ENCODE measurements at regions not wholly inside any gene's neighbourhood (a gene's known extent, or its start where the extent isn't known, plus 50 kb on each side); places are given as distances from the start of the nearest gene placed in this dataset.

DNA sequence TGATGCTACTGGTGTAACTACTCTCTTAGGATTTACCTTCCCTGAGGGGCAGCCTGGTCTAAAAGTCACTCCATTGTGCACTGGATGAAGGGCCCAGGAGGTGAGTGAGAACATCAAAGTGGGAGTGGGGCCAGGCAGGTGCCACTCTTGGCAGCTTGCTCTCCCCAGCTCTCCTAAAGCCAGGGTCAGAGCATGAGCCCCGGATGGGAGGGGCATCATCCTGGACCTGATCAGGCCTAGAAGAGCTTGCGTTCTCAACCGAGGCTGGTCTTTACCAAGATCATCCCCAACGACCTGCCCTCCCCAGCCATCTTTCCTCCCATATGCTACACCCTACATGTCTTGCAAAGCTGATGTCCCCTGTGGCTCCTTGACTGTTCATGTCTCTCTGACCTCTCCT is 87.1 kb downstream of the AIPL1 start:
- no peak overlapping the region for H3K27ac ChIP-seq (ENCODE audit: low read depth, low read length)
- no peaks in the 10 kb centered on the region for H3K4me1 ChIP-seq (ENCODE audit: control insufficient read depth, insufficient read depth, low read length)
- H3K9me3 ChIP-seq (ENCODE audit: control insufficient read depth, insufficient read depth, low read length), result no peaks in the 10 kb centered on the region
- no peak overlapping the region for H3K9ac ChIP-seq (ENCODE audit: low read depth, low read length)
- H3K4me3 ChIP-seq (ENCODE audit: low read depth, low read length), result no peak overlapping the region
- no peaks in the 10 kb centered on the region for H3K36me3 ChIP-seq (ENCODE audit: control insufficient read depth, insufficient read depth, low read length)
- H3K27me3 ChIP-seq (ENCODE audit: control insufficient read depth, insufficient read depth, low read length), result 0 out of 2 replicates have a peak, but pooled peaks cover 2% of the 10 kb centered on the region

- Histone ChIP-seq H3K27ac (ENCODE audit: low read depth, low read length) (no peak overlapping the region), H3K4me3 (ENCODE audit: low read depth, low read length) (no peak overlapping the region), H3K9ac (ENCODE audit: low read depth, low read length) (no peak overlapping the region), H3K4me1 (ENCODE audit: control insufficient read depth, insufficient read depth, low read length) (no peaks in the 10 kb centered on the region), H3K9me3 (ENCODE audit: control insufficient read depth, insufficient read depth, low read length) (no peaks in the 10 kb centered on the region), H3K27me3 (ENCODE audit: control insufficient read depth, insufficient read depth, low read length) (0 out of 2 replicates have a peak, but pooled peaks cover 2% of the 10 kb centered on the region), H3K36me3 (ENCODE audit: control insufficient read depth, insufficient read depth, low read length) (no peaks in the 10 kb centered on the region)
Measured at GRCh38 chr17:6346986-6347385, 87.9 kb downstream of the AIPL1 start.

DNA sequence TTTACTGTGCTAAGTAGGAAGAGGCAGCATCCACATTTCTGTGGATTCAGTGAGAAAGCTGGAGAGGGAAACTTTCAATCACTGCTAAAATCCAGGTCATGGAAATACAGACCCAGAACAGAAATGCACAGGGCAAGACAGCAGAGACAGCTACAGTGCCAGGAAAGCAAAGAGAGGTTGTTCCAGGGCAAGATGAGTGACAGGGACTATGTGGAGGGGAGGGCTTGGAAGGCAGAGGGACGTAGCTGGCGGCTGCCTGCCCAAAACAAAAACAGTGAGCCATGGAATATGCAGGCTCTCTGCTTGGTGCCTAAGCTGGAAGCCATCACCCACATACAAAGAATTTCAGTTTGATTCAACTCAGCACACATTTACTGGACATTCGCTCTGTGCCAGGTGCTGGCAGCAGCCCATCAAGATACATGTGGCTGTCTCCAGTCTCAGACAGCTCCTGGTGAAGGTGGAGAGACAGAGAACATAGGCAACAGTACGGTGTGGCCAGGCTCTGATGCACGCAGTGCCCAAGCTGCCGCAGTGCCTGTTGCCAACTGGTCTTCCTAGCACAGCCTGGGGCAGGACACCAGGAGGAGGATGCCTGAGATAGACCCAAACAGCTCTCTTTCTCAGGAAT is 88.7 kb downstream of the AIPL1 start:
- 0 out of 2 replicates have a peak, but pooled peaks cover 2% of the 10 kb centered on the region for H3K27me3 ChIP-seq (ENCODE audit: control insufficient read depth, insufficient read depth, low read length)
- H3K4me1 ChIP-seq (ENCODE audit: control insufficient read depth, insufficient read depth, low read length), result no peaks in the 10 kb centered on the region
- H3K9ac ChIP-seq (ENCODE audit: low read depth, low read length), result no peak overlapping the region
- no peak overlapping the region for H3K27ac ChIP-seq (ENCODE audit: low read depth, low read length)
- H3K4me3 ChIP-seq (ENCODE audit: low read depth, low read length), result no peak overlapping the region
- H3K36me3 ChIP-seq (ENCODE audit: control insufficient read depth, insufficient read depth, low read length), result no peaks in the 10 kb centered on the region
- no peaks in the 10 kb centered on the region for H3K9me3 ChIP-seq (ENCODE audit: control insufficient read depth, insufficient read depth, low read length)

DNA sequence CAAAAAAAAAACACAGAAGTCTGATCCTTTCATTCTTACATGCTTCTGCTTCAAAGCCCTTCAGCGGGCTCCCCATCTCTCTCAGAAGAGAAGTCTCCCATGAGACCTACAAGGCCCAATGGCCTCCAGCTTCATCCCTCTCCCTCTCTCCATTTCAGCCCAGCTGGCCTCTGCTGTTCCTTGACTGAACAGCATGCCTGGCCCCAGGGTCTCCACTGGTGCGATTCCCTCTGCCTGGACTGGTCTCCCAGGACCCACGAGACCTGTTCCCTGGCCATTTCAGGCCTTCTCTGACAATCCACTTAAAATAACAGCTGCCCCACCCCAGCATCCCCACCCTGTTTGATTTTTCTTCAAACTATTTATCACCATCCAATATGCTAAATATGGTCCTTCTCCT is 91.2 kb downstream of the AIPL1 start:
- Histone ChIP-seq H3K27me3 (ENCODE audit: control insufficient read depth, insufficient read depth, low read length) (0 out of 2 replicates have a peak, but pooled peaks cover 2% of the 10 kb centered on the region), H3K9me3 (ENCODE audit: control insufficient read depth, insufficient read depth, low read length) (no peaks in the 10 kb centered on the region), H3K36me3 (ENCODE audit: control insufficient read depth, insufficient read depth, low read length) (no peaks in the 10 kb centered on the region), H3K4me3 (ENCODE audit: low read depth, low read length) (no peak overlapping the region), H3K4me1 (ENCODE audit: control insufficient read depth, insufficient read depth, low read length) (no peaks in the 10 kb centered on the region), H3K9ac (ENCODE audit: low read depth, low read length) (no peak overlapping the region), H3K27ac (ENCODE audit: low read depth, low read length) (no peak overlapping the region)

DNA sequence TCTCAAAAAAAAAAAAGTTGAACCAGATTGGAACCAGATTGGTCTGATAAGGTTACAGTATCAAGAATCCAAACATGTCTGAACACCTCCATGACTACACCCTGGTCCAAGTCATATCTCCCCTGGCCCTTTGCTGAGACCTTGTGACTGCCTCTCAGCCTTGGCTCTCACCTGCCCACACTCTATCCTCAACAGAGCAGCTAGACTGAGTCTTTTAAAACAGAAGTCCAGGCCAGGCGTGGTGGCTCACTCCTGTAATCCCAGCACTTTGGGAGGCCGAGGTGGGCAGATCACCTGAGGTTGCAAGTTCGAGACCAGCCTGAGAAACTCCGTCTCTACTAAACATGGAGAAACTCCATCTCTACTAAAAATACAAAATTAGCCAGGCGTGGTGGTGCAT is 91.7 kb downstream of the AIPL1 start:
- Histone ChIP-seq H3K9me3 (ENCODE audit: control insufficient read depth, insufficient read depth, low read length) (no peaks in the 10 kb centered on the region), H3K4me1 (ENCODE audit: control insufficient read depth, insufficient read depth, low read length) (no peaks in the 10 kb centered on the region), H3K4me3 (ENCODE audit: low read depth, low read length) (no peak overlapping the region), H3K27me3 (ENCODE audit: control insufficient read depth, insufficient read depth, low read length) (0 out of 2 replicates have a peak, but pooled peaks cover 2% of the 10 kb centered on the region), H3K27ac (ENCODE audit: low read depth, low read length) (no peak overlapping the region), H3K9ac (ENCODE audit: low read depth, low read length) (no peak overlapping the region), H3K36me3 (ENCODE audit: control insufficient read depth, insufficient read depth, low read length) (no peaks in the 10 kb centered on the region)

- Histone ChIP-seq H3K36me3 (ENCODE audit: control insufficient read depth, insufficient read depth, low read length) (no peaks in the 10 kb centered on the region), H3K27ac (ENCODE audit: low read depth, low read length) (no peak overlapping the region), H3K4me1 (ENCODE audit: control insufficient read depth, insufficient read depth, low read length) (no peaks in the 10 kb centered on the region), H3K27me3 (ENCODE audit: control insufficient read depth, insufficient read depth, low read length) (0 out of 2 replicates have a peak, but pooled peaks cover 2% of the 10 kb centered on the region), H3K9me3 (ENCODE audit: control insufficient read depth, insufficient read depth, low read length) (no peaks in the 10 kb centered on the region), H3K4me3 (ENCODE audit: low read depth, low read length) (no peak overlapping the region), H3K9ac (ENCODE audit: low read depth, low read length) (no peak overlapping the region)
Measured at GRCh38 chr17:6340708-6341107, 94.2 kb downstream of the AIPL1 start.

- no peak overlapping the region for H3K4me3 ChIP-seq (ENCODE audit: low read depth, low read length)
- H3K9me3 ChIP-seq (ENCODE audit: control insufficient read depth, insufficient read depth, low read length), result no peaks in the 10 kb centered on the region
- H3K27ac ChIP-seq (ENCODE audit: low read depth, low read length), result no peak overlapping the region
- no peaks in the 10 kb centered on the region for H3K4me1 ChIP-seq (ENCODE audit: control insufficient read depth, insufficient read depth, low read length)
- no peak overlapping the region for H3K9ac ChIP-seq (ENCODE audit: low read depth, low read length)
- no peaks in the 10 kb centered on the region for H3K27me3 ChIP-seq (ENCODE audit: control insufficient read depth, insufficient read depth, low read length)
- no peaks in the 10 kb centered on the region for H3K36me3 ChIP-seq (ENCODE audit: control insufficient read depth, insufficient read depth, low read length)
Measured at GRCh38 chr17:6334386-6334785, 100.5 kb downstream of the AIPL1 start.

GRCh38 chr17:6330936-6331335 is 104.0 kb downstream of the AIPL1 start:
- Histone ChIP-seq H3K27ac (ENCODE audit: low read depth, low read length) (no peak overlapping the region), H3K27me3 (ENCODE audit: control insufficient read depth, insufficient read depth, low read length) (no peaks in the 10 kb centered on the region), H3K9me3 (ENCODE audit: control insufficient read depth, insufficient read depth, low read length) (no peaks in the 10 kb centered on the region)

GRCh38 chr17:6328279-6328678 is 106.6 kb downstream of the AIPL1 start:
- Histone ChIP-seq H3K36me3 (ENCODE audit: control insufficient read depth, insufficient read depth, low read length) (no peaks in the 10 kb centered on the region), H3K9ac (ENCODE audit: low read depth, low read length) (no peak overlapping the region), H3K4me3 (ENCODE audit: low read depth, low read length) (no peak overlapping the region), H3K27ac (ENCODE audit: low read depth, low read length) (no peak overlapping the region), H3K27me3 (ENCODE audit: control insufficient read depth, insufficient read depth, low read length) (no peaks in the 10 kb centered on the region), H3K4me1 (ENCODE audit: control insufficient read depth, insufficient read depth, low read length) (no peaks in the 10 kb centered on the region), H3K9me3 (ENCODE audit: control insufficient read depth, insufficient read depth, low read length) (no peaks in the 10 kb centered on the region)

More at GRCh38 chr17:6330936-6331335, 104.0 kb downstream of the AIPL1 start:
- Histone ChIP-seq H3K4me3 (ENCODE audit: low read depth, low read length) (no peak overlapping the region), H3K9ac (ENCODE audit: low read depth, low read length) (no peak overlapping the region), H3K4me1 (ENCODE audit: control insufficient read depth, insufficient read depth, low read length) (no peaks in the 10 kb centered on the region), H3K36me3 (ENCODE audit: control insufficient read depth, insufficient read depth, low read length) (no peaks in the 10 kb centered on the region)

DNA sequence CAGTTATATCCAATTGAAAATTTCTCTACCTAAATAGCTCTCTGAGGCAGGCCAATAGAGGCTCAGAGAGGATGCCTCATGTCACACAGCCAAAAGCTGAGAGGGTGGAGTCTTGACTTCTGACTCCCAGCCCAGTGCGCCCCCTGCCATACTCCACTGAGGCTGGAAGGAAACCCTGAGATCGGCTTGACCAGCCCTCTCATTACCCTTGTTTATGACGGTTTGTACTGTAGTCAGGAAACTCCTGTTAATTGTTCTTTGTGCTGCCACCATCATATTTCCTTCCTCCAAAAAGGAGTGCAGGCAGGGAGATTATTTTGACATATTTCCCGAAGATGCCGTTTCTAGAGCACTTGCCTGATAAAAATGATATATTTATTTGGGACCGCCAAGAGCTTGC is 107.9 kb downstream of the AIPL1 start:
- Histone ChIP-seq H3K27me3 (ENCODE audit: control insufficient read depth, insufficient read depth, low read length) (no peaks in the 10 kb centered on the region), H3K9ac (ENCODE audit: low read depth, low read length) (no peak overlapping the region), H3K4me3 (ENCODE audit: low read depth, low read length) (no peak overlapping the region), H3K27ac (ENCODE audit: low read depth, low read length) (no peak overlapping the region), H3K9me3 (ENCODE audit: control insufficient read depth, insufficient read depth, low read length) (no peaks in the 10 kb centered on the region), H3K4me1 (ENCODE audit: control insufficient read depth, insufficient read depth, low read length) (no peaks in the 10 kb centered on the region), H3K36me3 (ENCODE audit: control insufficient read depth, insufficient read depth, low read length) (no peaks in the 10 kb centered on the region)

DNA sequence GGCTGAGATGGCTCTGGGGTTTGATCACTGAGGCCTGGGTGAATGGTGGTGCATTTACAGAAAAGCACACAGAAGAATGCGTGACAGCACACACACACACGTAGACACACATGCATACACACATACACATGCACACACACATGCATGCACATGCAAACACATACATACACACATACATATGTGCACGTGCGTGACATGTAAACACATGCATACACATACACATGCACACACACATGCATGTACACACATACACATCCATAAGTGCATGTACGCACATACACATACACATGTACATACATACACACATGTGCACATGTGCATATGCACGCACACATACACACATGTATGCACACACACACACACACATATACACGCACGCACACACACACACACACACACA is 108.4 kb downstream of the AIPL1 start:
- Histone ChIP-seq H3K4me1 (ENCODE audit: control insufficient read depth, insufficient read depth, low read length) (no peaks in the 10 kb centered on the region), H3K27me3 (ENCODE audit: control insufficient read depth, insufficient read depth, low read length) (no peaks in the 10 kb centered on the region), H3K27ac (ENCODE audit: low read depth, low read length) (no peak overlapping the region), H3K36me3 (ENCODE audit: control insufficient read depth, insufficient read depth, low read length) (no peaks in the 10 kb centered on the region), H3K9me3 (ENCODE audit: control insufficient read depth, insufficient read depth, low read length) (no peaks in the 10 kb centered on the region), H3K9ac (ENCODE audit: low read depth, low read length) (no peak overlapping the region), H3K4me3 (ENCODE audit: low read depth, low read length) (no peak overlapping the region)
